ENCODE measurements at regions not wholly inside any gene's neighbourhood (a gene's known extent, or its start where the extent isn't known, plus 50 kb on each side); places are given as distances from the start of the nearest gene placed in this dataset.

DNA sequence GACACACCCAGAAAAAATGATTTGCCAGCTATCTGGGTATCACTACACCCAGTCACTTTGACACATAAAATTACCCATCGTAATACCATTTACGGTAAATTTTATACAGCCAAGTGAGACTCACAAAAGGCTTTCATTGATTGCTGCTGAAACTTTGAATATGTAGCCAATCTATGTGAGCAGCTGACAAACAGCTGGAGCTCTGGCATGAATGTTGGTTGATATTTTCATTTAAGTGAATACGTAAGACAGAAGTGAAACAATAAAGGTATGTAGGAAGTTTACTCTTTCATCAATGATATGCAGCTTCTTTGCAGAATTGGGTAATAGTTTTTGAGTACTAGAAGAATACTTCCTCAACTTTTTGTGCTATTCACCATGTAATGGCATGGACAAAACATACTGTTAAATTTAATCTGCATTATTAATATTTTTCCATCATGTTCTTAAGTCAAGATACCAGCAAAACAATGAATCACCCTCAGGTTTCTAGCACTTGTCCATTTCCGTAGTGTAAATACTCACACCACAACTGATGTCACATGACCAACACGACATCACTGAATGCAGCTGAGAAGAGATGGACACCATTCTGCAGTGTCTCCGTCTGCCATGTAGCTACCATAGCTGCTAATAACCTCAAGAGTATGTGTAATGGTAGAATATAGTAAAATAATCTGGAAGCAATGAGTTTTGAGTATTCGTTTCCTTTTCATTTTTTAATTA is 205.9 kb upstream of the HES1 start:
- no peak for DNase-seq (ENCODE audit: low spot score)

DNA sequence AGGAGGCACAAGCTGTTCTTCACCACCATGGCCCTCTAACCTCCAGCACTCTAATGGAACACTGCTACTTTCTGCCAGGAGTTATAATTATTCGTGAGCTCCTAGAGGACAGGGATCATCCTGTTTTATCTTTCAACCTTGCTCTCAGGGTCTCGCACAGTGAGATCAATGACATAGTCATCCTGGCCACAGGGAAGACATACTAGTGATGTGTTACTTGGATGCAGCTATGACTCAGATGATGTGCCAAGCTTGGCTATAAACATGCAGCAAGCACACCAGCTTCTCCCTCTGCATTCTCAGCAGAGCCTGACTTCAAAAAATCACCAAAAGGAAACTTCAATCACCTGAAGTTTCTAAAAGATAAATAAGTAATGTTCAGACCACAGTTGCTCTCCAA is 203.8 kb upstream of the HES1 start:
- DNase-seq (ENCODE audit: low spot score), result no peak

DNA sequence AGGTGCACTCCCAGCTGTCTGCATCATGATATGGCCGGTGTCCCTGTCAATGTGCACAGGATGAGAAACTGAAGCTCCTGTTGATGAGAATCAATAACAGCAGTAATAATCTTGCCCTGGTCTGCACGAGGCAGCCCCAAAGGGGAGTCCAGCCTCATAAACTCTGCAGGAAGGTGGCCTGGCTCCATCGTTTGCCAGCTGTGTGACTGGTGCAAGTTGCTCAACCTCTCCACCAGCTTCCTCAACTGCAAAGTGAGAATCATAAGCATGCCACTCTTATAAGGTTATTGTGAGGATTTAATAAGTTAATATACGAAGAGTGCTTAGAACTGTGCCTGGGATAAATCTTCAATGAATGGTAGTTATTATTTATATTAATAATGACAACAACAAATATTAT is 203.4 kb upstream of the HES1 start:
- no peak for DNase-seq (ENCODE audit: low spot score)

DNA sequence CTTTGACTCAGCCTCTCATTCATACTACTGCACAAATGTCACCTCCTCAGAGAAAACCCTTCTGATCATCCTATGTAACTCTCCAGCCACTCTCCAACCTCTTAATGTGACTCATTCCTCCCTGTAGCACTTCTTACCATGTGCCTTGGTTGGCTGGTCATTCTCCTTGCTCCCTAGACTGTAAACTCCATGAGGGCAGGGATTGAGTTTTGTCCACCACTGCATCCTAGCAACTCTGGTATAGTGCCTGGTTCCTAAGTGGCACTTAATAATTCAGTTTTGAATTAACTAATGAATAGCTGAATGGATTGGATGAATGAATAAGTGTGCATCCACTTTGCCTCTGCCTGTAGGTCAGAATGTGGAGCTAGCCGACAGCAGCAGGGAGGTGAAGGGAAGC is 202.5 kb upstream of the HES1 start:
- DNase-seq (ENCODE audit: low spot score), result no peak

DNA sequence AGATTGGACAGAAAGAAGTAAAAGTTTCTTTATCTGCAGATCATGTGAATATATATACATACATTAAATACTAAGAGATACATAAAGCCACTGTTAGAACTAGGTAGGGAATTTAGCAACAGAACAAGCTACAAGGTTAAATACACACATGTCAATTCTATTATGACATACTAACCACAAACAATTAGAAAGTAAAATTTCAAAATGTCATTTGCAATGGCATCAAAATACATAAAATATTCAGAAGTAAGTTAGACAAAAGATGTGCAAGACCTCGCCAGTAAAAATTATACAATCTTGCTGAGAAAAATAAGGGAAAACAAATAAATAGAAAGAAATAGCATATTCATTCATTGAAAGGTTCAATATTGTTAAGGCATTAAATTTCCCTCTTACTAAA is 200.0 kb upstream of the HES1 start:
- no peak for DNase-seq (ENCODE audit: low spot score)

DNA sequence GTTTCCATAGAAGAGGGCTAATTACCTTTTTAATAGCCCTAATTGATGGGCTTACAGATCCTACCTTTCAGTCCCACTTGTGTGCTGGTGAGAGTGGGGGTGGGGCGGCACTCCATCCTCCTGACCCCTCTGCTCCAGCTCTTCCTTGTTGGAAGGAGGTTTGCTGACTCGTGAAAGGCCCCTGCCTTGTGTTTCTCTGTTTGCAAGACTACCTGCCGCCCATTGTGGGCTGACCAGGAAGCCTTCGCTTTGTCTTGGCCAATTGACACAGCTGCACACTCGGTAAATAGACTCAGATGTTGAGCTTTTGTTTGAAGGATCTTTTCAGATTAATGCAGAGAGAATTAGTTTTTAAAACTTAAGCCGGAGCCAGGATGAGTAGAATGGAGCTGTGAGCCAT is 197.3 kb upstream of the HES1 start:
- no peak for DNase-seq (ENCODE audit: low spot score)

DNA sequence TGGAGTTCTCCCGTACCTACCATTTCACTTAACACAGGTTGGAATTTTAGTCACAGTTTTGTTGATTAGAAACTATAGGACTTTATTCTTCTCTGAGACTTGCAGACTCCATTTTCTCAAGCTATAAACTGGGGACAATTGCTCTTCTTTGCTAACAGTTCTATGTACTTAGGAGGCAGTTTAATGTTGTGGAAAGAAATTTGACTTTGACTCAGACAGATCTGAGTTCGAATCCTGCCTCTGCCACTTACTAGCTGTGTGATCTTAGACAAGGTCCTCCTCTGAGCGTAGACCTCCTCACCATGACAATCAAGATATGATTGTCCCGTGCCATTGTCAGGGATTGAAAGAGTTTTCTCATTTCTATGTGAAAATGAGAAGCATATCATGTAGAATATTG is 196.4 kb upstream of the HES1 start:
- DNase-seq (ENCODE audit: low spot score), result no peak

DNA sequence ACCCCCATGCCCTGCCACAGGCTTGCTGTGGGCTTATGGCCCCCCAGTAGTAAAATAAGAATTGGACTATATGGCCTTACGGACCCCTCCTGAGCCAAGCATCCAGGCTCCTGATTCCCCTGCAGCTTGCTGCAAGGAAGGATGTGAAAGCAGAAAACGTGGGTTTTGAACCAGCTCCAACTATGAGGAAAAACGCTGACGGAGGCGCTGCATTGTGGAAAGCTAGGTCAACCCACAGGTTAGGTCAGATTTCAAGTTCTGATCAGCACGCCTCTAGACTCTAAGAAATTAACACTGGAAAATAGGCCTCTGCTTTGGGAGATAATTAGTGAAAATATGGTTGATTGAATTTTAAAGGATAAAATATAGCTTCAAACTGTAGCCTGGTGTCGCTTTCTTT is 195.4 kb upstream of the HES1 start:
- no peak for DNase-seq (ENCODE audit: low spot score)

DNA sequence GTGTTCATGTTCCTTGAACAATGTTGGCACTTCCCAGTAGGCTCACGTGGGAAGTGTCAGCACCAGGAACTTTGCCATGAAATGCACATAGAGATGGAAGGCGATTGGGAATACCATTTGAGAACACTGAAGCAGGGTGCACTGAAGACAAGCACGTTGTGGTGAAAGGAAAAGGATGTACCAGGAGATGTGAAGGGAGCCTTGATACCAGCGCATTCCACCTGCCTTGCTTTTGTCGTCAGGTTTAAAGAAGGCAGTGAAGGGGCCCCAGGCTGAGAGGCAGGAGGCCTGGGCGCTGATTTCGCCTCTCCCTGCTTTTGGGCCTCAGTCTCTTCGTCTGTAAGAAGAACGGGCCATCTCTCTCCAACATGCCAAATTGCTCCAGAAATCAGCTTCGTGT is 194.5 kb upstream of the HES1 start:
- DNase-seq (ENCODE audit: low spot score), result no peak

DNA sequence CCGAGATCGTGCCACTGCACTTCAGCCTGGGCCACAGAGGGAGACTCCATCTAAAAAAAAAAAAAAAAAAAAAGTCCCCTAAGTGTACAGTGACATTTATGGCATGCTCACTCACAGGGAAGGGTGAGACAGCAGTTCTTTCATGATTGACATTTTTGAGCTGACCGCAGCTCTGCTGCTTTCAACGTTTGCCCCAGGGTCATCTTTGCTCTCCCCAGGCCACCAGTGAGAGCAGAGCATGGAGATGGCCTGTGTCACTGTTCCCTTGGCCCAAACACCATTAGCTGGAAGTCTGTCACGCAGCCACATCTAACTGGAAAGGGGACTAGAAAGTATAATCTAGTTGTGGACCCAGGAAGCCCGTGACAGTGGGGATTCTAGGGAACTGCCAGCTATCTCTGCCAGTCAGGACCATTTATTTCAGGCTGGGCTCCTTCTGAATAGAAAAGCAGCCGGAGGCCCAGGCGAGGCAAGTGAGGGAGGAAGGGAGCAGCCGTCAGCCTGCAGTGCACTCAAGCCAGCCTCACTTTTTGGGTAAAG is 193.4 kb upstream of the HES1 start:
- no peak for DNase-seq (ENCODE audit: low spot score)

DNA sequence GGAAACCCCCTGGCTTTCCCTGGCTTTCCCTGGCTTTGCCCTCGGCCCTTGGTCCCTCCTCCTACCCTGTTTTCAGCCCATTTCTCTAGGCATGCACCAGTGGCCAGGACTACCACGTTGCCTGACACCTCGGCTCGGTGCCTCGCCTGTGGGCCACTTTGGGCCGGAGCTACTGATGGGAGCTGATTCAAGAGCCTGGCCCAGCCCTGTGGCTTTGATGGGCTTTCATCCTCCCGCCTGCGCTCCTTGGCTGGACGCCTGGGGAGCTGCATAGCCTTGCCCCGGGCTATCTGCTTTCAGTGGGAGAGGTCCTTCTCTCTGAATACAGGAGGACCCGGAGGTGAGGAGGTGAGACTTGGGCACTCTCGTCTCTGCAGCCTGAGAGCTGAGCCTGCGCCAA is 192.7 kb upstream of the HES1 start:
- DNase-seq (ENCODE audit: low spot score), result no peak

DNA sequence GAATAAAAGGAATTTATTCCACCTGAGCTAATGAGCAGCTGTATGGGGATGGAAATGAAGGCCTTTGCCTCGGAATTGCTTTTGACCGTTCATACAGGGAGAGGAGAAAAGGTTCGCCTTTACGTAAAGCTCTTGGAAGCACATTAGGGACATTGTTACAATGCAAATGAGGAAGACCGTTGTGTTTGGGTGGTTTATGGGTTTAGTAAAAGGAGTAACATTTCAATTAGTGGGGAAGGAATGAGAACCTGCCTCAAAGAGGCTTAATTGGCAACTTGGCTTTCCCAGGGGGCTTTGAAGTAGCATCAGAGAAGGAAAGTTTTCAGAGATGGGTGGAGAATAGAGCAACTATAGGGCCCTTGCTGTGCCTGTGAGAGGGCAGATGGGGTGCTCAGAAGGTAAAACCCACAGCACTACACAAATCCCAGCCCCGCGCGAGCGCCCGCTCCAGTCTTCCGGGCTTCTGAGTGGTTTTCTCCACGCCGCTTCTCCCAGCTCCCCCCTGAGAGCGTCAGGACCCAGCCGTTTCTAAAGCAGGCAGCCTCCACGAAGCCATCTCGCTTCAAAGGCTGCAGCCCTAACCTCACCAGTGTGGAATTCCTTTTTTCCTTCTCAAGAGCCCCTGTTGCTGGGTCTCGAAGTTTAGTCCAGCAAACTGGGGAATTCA is 192.0 kb upstream of the HES1 start:
- DNase-seq (ENCODE audit: low spot score), result no peak

DNA sequence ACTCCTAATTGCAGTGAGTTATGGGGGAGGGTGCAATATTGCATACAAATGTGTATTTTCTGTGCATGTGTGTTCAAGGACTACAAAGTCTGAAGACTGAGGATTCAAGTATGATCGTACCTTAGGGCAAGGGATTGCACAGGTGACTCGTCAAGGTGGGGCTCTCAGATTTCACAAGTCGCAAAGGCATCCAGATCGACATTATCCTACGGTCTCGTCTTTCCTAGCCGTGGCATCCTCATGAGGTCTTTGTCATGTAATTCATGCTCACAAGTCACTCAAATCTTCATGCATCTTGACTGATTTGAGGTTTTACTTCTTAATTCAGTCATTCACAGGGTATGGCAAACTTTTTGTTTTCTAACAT is 191.4 kb upstream of the HES1 start:
- DNase-seq (ENCODE audit: low spot score), result no peak

DNA sequence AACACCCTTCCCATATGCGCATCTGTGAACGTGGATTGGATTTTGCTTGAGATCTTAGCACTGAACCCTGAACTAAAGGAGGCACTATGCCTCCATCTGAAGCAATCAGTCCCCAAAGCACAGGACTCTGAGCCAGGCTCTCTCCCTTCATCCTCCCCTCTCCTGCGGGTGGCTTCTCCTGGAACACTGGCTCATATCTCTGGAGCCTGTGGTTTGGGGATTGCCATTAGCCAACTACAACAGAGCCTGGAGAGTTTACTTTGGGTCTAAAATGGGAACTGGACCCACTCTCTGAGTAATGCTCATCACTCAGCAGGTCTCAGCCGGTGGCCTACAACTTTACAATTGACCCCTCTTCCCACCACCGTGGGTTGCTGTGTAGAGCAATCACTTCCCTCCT is 190.8 kb upstream of the HES1 start:
- no peak for DNase-seq (ENCODE audit: low spot score)

DNA sequence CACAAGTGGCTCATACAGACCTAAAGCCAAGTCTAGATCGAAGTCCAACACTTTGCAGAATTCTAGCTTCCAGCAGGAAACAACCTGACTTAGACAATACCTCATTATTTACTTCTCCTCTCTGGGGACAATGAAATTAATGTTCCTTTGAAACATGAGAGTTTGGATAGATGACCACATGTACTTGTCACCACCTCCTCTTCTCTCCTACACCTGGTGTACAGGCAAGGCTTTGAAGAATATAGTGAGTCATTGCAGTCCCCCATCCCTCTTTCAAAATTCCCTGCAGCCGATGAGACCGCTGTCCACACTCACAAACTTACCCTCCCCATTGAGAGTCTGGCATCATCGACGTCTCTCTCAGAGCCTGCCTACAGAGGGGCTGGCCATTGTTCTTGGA is 189.0 kb upstream of the HES1 start:
- DNase-seq (ENCODE audit: low spot score), result no peak

DNA sequence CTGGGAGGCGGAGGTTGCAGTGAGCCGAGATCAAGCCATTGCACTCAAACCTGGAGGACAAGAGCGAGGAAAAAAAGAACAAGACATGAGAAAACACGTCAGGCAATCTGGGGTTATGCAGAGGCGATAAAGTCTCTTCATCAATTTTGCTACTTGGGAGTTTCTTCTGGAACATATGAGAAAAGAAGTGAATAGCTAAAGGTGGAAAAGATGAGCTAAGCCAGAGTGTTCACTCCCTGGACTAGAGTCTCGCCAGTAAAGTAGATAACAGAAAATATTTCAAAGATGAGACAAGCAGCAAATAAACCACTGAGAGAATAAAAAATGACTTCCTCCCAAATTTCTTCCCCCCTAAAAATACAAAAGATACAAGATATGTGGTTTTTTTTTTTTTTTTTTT is 188.4 kb upstream of the HES1 start:
- DNase-seq (ENCODE audit: low spot score), result no peak

DNA sequence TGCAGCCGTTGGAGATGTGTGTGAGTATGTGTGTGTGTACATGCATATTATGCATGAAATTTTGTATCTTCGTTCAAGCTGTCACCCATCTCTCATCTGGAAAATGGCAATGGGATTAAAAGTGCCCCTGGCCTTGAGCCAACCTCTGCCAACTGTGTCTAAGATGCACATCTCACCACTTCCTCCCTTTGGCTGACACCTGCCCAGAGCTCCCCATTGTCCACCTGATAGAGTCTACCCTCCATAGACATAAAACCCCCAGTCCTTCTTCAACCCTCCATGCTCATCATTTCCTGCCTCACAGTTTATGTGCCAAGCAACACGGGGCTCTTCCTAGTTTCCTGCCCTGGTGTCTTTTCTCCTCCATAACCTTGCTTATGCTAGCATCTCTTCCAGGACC is 187.5 kb upstream of the HES1 start:
- DNase-seq (ENCODE audit: low spot score), result no peak

DNA sequence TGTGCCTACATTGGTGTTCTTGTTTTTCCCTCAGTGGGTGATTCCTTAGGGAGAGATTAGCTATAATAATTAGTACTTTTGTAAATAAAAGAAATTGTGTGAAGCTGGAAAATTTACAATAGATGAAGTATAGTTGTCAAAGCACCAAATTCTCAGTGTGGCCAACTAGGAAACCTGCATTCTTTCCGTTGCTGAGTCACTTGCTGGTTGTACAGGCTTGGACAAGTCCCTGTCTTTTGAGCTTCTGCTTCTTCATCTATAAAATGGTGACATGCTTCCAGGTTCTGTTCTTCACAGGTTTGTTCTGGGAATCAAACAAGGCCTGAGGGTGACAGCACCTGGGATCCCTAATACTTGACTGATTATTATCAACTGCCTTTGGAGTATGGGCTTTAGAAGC is 184.1 kb upstream of the HES1 start:
- no peak for DNase-seq (ENCODE audit: low spot score)

DNA sequence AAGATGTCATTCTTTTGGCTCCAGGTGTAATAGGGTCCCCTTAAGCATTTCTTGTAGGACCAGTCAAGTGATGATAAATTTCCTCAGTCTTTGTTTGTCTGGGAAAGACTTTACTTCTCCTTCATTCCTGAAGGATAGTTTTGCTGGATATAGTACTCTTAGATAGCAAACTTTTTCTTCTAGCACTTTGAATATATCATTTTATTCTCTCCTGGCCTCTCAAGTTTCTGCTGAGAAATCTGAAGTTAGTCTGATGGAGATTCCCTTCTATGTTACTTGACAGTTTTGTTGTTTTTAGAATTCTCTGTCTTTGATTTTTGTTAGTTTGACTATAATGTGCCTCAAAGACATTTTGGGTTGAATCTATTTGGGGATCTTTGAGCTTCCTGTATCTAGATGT is 181.2 kb upstream of the HES1 start:
- no peak for DNase-seq (ENCODE audit: low spot score)

DNA sequence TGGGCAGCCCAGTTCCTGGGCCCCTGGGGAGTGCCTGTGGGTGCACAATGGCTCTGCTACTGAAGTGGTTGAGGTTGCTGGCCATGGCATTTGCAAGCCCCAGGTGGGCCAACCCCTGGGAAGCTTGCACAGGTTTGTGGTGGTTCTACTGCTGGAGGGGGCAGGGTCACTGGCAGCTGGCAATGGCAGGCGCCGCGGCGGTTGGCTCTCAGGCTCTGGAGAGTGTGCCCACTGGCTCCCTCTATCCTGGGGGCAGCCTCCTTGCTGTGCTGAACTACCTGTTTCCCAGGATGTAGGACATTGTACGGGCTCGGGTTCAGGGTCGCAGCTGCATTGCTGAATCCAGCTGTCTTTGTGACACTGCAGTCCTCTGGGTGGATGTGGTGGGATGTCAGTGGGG is 180.2 kb upstream of the HES1 start:
- DNase-seq (ENCODE audit: low spot score), result no peak

DNA sequence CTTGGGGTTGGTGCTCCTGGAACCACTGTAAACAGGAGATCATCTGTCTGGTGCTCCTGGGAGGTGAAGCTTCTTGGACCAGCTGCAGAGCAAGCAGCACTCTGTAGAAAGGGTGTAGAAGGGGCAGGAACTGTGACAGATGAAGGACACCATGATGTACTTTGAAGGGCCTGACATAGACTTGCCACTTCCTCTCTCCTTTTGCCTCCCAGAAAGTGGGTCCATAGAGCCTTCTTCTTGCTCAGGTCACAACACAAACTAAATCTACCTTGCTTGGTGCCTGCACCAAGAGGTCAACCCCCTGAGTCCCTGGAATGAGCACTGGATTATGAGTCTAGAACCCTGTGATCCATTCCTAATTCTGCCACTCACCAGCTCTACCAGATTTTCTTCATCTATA is 176.1 kb upstream of the HES1 start:
- no peak for DNase-seq (ENCODE audit: low spot score)

DNA sequence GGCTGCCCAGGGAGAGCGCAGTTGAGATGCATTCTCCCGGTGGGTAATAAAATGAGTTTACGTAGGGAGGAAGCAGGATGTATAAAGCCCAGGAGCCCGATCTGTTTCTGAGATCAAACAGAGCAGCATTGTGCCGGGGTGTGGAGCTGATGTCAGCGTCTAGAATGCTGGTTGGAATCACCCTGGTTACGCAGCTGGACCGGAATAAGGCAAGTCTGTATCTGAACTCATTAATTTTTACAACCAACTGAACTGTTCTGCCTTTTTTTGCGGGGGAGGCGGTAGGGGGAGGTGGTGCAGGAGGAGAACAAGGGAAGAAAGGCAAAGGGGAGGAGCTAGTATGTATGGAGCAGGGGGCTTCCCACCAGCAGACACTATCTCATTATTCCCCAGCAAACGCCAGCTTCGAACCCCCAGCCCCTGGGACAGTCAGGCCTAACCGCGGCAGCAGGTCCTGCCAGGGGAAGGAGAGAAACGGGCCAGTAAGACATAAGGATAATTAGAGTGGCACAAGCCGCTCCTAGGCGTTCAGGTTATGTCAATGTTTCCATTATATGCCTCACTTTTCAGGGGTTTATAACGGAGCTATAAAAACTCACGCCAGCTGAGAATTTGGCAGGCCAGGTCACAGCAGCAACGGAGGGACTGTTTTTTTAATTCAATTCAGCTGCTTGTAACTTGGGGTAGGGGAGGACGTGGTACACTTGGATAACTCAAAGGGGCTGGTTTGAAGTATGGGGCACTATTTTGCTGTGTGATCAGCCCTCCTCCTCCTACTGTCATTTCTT is 175.3 kb upstream of the HES1 start:
- no peak for DNase-seq (ENCODE audit: low spot score)

DNA sequence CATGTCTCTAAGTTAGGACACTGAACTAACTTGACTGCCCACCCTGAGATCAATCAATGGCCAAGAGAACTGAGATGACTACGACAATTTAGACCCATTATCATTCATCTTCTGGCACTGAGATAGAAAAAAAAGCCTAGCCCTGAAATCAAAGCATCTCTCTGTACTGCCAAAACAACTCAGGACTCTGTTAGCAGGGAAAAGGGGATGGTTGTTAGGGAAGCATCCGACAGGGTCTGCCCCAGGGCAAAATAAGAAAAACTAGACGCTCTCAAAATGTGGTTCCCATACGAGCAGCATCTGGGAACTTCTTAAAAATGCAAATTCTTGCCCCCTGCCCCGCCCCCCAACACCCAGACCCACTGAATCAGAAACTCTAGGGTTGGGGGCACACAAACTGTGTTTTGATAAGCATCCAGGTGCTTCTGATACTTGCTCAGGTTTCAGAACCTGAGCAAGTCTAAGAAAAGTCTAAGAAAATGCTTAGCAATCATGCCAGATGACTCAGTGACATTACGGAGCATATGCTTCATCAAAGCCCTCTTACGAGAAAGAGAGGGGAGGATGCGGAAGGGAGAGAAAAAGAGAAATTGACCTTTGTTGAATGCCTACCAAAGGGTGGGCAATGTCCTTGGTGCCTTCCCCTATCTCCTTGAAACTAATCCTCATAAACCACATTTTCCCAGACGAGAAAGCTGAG is 172.8 kb upstream of the HES1 start:
- DNase-seq (ENCODE audit: low spot score), result no peak

All from NAMALWA (cell line).